ENCODE measurements at regions not wholly inside any gene's neighbourhood (a gene's known extent, or its start where the extent isn't known, plus 50 kb on each side); places are given as distances from the start of the nearest gene placed in this dataset.
A peak's percentile ranks its signal among the peaks of the same experiment; 100 is the strongest.
"Not testable (repeated sequence)": the region's sequence is repeated elsewhere in the genome, so short reads cannot be mapped to it uniquely, and the experiment has no call there.

GRCh38 chr10:84704101-84704500 lies 375.7 kb downstream of the CCSER2 start:
- Mint-ChIP-seq H3K27me3 (no peaks in the 10 kb centered on the region), H3K4me3 (no peak overlapping the region), H3K27ac (no peak overlapping the region), H3K9me3 (no peaks in the 10 kb centered on the region), H3K4me1 (no peaks in the 10 kb centered on the region), H3K36me3 (ENCODE audit: low read depth) (no peaks in the 10 kb centered on the region)
- ATAC-seq (no peak), DNase-seq (no peak)

- Mint-ChIP-seq H3K27me3 (no peaks in the 10 kb centered on the region), H3K36me3 (ENCODE audit: low read depth) (no peaks in the 10 kb centered on the region), H3K4me1 (no peaks in the 10 kb centered on the region), H3K27ac (no peak overlapping the region), H3K9me3 (no peaks in the 10 kb centered on the region), H3K4me3 (no peak overlapping the region)
- ATAC-seq (no peak), DNase-seq (no peak)
Observed at GRCh38 chr10:84706431-84706830, 378.0 kb downstream of the CCSER2 start.

- H3K4me3 Mint-ChIP-seq: no peak overlapping the region
- ATAC-seq (no peak), DNase-seq (no peak)
- H3K9me3 Mint-ChIP-seq: no peaks in the 10 kb centered on the region
- no peaks in the 10 kb centered on the region for H3K4me1 Mint-ChIP-seq
- H3K36me3 Mint-ChIP-seq (ENCODE audit: low read depth): no peaks in the 10 kb centered on the region
- H3K27ac Mint-ChIP-seq: no peak overlapping the region
- no peaks in the 10 kb centered on the region for H3K27me3 Mint-ChIP-seq
Observed at GRCh38 chr10:84706875-84707274, 378.5 kb downstream of the CCSER2 start.

GRCh38 chr10:84715911-84716310 lies 387.5 kb downstream of the CCSER2 start:
- H3K4me1 Mint-ChIP-seq: no peaks in the 10 kb centered on the region
- no peaks in the 10 kb centered on the region for H3K36me3 Mint-ChIP-seq (ENCODE audit: low read depth)
- DNase-seq (peak; percentile 6), ATAC-seq (no peak)
- H3K9me3 Mint-ChIP-seq: no peaks in the 10 kb centered on the region
- peaks cover 8% of the 10 kb centered on the region for H3K27me3 Mint-ChIP-seq
- H3K4me3 Mint-ChIP-seq: no peak overlapping the region
- no peak overlapping the region for H3K27ac Mint-ChIP-seq

GRCh38 chr10:84718877-84719616 lies 390.7 kb downstream of the CCSER2 start:
- no peaks in the 10 kb centered on the region for H3K9me3 Mint-ChIP-seq
- H3K27me3 Mint-ChIP-seq: peaks cover 8% of the 10 kb centered on the region
- H3K27ac Mint-ChIP-seq: no peak overlapping the region
- H3K4me1 Mint-ChIP-seq: no peaks in the 10 kb centered on the region
- H3K4me3 Mint-ChIP-seq: no peak overlapping the region
- H3K36me3 Mint-ChIP-seq (ENCODE audit: low read depth): no peaks in the 10 kb centered on the region
- ATAC-seq: no peak
- no peak for DNase-seq

- no peak for DNase-seq
- Mint-ChIP-seq H3K36me3 (ENCODE audit: low read depth) (no peaks in the 10 kb centered on the region), H3K9me3 (no peaks in the 10 kb centered on the region), H3K4me1 (no peaks in the 10 kb centered on the region), H3K27ac (no peak overlapping the region), H3K27me3 (peaks cover 8% of the 10 kb centered on the region), H3K4me3 (no peak overlapping the region)
- no peak for ATAC-seq
Observed at GRCh38 chr10:84719687-84720086, 391.3 kb downstream of the CCSER2 start.

- H3K27ac Mint-ChIP-seq: no peak overlapping the region
- no peak overlapping the region for H3K4me3 Mint-ChIP-seq
- H3K36me3 Mint-ChIP-seq (ENCODE audit: low read depth): no peaks in the 10 kb centered on the region
Observed at GRCh38 chr10:84727398-84727797, 399.0 kb downstream of the CCSER2 start.

GRCh38 chr10:84739126-84739525 lies 410.7 kb downstream of the CCSER2 start:
- not testable (repeated sequence) for H3K36me3 Mint-ChIP-seq (ENCODE audit: low read depth); ATAC-seq; H3K9me3 Mint-ChIP-seq; H3K4me3 Mint-ChIP-seq; H3K27ac Mint-ChIP-seq; H3K4me1 Mint-ChIP-seq; H3K27me3 Mint-ChIP-seq; DNase-seq

More at GRCh38 chr10:84727398-84727797, 399.0 kb downstream of the CCSER2 start:
- peaks cover 3% of the 10 kb centered on the region for H3K27me3 Mint-ChIP-seq
- peaks cover 7% of the 10 kb centered on the region for H3K9me3 Mint-ChIP-seq
- DNase-seq: no peak
- H3K4me1 Mint-ChIP-seq: no peaks in the 10 kb centered on the region
- ATAC-seq: no peak

GRCh38 chr10:84739641-84740040 lies 411.3 kb downstream of the CCSER2 start:
- Mint-ChIP-seq H3K36me3 (ENCODE audit: low read depth) (no peaks in the 10 kb centered on the region), H3K9me3 (no peaks in the 10 kb centered on the region), H3K27ac (no peak overlapping the region), H3K4me3 (no peak overlapping the region), H3K27me3 (no peaks in the 10 kb centered on the region), H3K4me1 (no peaks in the 10 kb centered on the region)
- no peak for ATAC-seq
- no peak for DNase-seq

- ATAC-seq (no peak), DNase-seq (no peak)
- no peak overlapping the region for H3K4me3 Mint-ChIP-seq
- no peaks in the 10 kb centered on the region for H3K4me1 Mint-ChIP-seq
- no peaks in the 10 kb centered on the region for H3K36me3 Mint-ChIP-seq (ENCODE audit: low read depth)
- H3K9me3 Mint-ChIP-seq: no peaks in the 10 kb centered on the region
- H3K27ac Mint-ChIP-seq: no peak overlapping the region
- peaks cover 4% of the 10 kb centered on the region for H3K27me3 Mint-ChIP-seq
Observed at GRCh38 chr10:84743483-84743882, 415.1 kb downstream of the CCSER2 start.

GRCh38 chr10:84755311-84755710 lies 426.9 kb downstream of the CCSER2 start:
- no peak overlapping the region for H3K27ac Mint-ChIP-seq
- H3K9me3 Mint-ChIP-seq: peaks cover 4% of the 10 kb centered on the region
- no peaks in the 10 kb centered on the region for H3K27me3 Mint-ChIP-seq
- ATAC-seq: no peak
- H3K36me3 Mint-ChIP-seq (ENCODE audit: low read depth): no peaks in the 10 kb centered on the region
- H3K4me3 Mint-ChIP-seq: no peak overlapping the region
- no peak for DNase-seq
- H3K4me1 Mint-ChIP-seq: no peaks in the 10 kb centered on the region

- H3K27ac Mint-ChIP-seq; H3K27me3 Mint-ChIP-seq; DNase-seq; H3K9me3 Mint-ChIP-seq; H3K4me3 Mint-ChIP-seq; ATAC-seq; H3K36me3 Mint-ChIP-seq (ENCODE audit: low read depth); H3K4me1 Mint-ChIP-seq: not testable (repeated sequence)
Observed at GRCh38 chr10:84756653-84757052, 428.3 kb downstream of the CCSER2 start.

- not testable (repeated sequence) for H3K9me3 Mint-ChIP-seq; H3K36me3 Mint-ChIP-seq (ENCODE audit: low read depth); H3K4me1 Mint-ChIP-seq; ATAC-seq; H3K27me3 Mint-ChIP-seq; H3K4me3 Mint-ChIP-seq; H3K27ac Mint-ChIP-seq; DNase-seq
Observed at GRCh38 chr10:84761994-84762614, 433.7 kb downstream of the CCSER2 start.

GRCh38 chr10:84762754-84763394 lies 434.5 kb downstream of the CCSER2 start:
- H3K36me3 Mint-ChIP-seq (ENCODE audit: low read depth): no peaks in the 10 kb centered on the region
- no peaks in the 10 kb centered on the region for H3K4me1 Mint-ChIP-seq
- DNase-seq: no peak
- no peaks in the 10 kb centered on the region for H3K9me3 Mint-ChIP-seq
- H3K27ac Mint-ChIP-seq: no peak overlapping the region
- peaks cover 2% of the 10 kb centered on the region for H3K27me3 Mint-ChIP-seq
- ATAC-seq: no peak
- no peak overlapping the region for H3K4me3 Mint-ChIP-seq

- Mint-ChIP-seq H3K36me3 (ENCODE audit: low read depth) (no peaks in the 10 kb centered on the region), H3K27ac (no peak overlapping the region)
- ATAC-seq: no peak
Observed at GRCh38 chr10:84763965-84764364, 435.6 kb downstream of the CCSER2 start.

More at GRCh38 chr10:84763965-84764364, 435.6 kb downstream of the CCSER2 start:
- Mint-ChIP-seq H3K27me3 (peaks cover 2% of the 10 kb centered on the region), H3K4me1 (no peaks in the 10 kb centered on the region), H3K4me3 (no peak overlapping the region), H3K9me3 (no peaks in the 10 kb centered on the region)
- DNase-seq: no peak
